Choroid plexus epithelial cell (primary cell): ENCODE measurements at regions not wholly inside any gene's neighbourhood (a gene's known extent, or its start where the extent isn't known, plus 50 kb on each side); places are given as distances from the start of the nearest gene placed in this dataset.
"Not testable (repeated sequence)": the region's sequence is repeated elsewhere in the genome, so short reads cannot be mapped to it uniquely, and the experiment has no call there.

Experiments used
- DNase-seq: peaks from one replicate; pipeline ENCODE4 v3.0.0-alpha.2; 2010; ENCODE audit warnings: low read depth
- H3K4me3 ChIP-seq: 2 replicates; pipeline ENCODE4 v1.5.1; 2011; ENCODE audit warnings: low read depth, mild to moderate bottlenecking, control low read depth, low read length, moderate library complexity
- CTCF ChIP-seq: conservative IDR thresholded peaks from 2 replicates; pipeline ENCODE4 v1.5.1; 2011; ENCODE audit warnings: low read depth, mild to moderate bottlenecking, control low read depth, inconsistent platforms, low read length, moderate library complexity

GRCh38 chr3:32632533-32633265 is 52.3 kb upstream of the CNOT10 start:
- DNase-seq, result peak; percentile 28
- TF ChIP-seq CTCF, result no peak
- no peak overlapping the region for H3K4me3 ChIP-seq

GRCh38 chr3:32630266-32630665 is 54.7 kb upstream of the CNOT10 start:
- no peak overlapping the region for H3K4me3 ChIP-seq
- TF ChIP-seq CTCF, result no peak
- peak; percentile 31 for DNase-seq

- H3K4me3 ChIP-seq, result no peak overlapping the region
- TF ChIP-seq CTCF, result no peak
These were observed 56.0 kb upstream of the DYNC1LI1 start for GRCh38 chr3:32626631-32627030.

GRCh38 chr3:32625543-32626176 is 55.0 kb upstream of the DYNC1LI1 start:
- H3K4me3 ChIP-seq, DNase-seq: not testable (repeated sequence)

More at GRCh38 chr3:32626631-32627030, 56.0 kb upstream of the DYNC1LI1 start:
- DNase-seq, result no peak

- DNase-seq, result no peak
- no peak for TF ChIP-seq CTCF
- no peak overlapping the region for H3K4me3 ChIP-seq
These were observed 52.9 kb upstream of the DYNC1LI1 start for GRCh38 chr3:32623532-32623931.

GRCh38 chr3:32621466-32621865 is 50.8 kb upstream of the DYNC1LI1 start:
- TF ChIP-seq CTCF, result no peak
- DNase-seq, result no peak
- H3K4me3 ChIP-seq, result no peak overlapping the region

GRCh38 chr3:32620611-32621310 is 50.1 kb upstream of the DYNC1LI1 start:
- TF ChIP-seq CTCF, result no peak
- no peak overlapping the region for H3K4me3 ChIP-seq
- DNase-seq, result no peak
